Duodenal mucosa (tissue), 2 donors: ENCODE measurements at regions not wholly inside any gene's neighbourhood (a gene's known extent, or its start where the extent isn't known, plus 50 kb on each side); places are given as distances from the start of the nearest gene placed in this dataset.

Source experiments
- H3K27ac ChIP-seq: one replicate; pipeline ENCODE4 v1.7.0; 2013; ENCODE audit warnings: low read depth, low read length
- H3K27me3 ChIP-seq, 2 donors: one replicate each; pipeline ENCODE4 v1.7.0; 2013; ENCODE audit warnings: low read length in 2 of 2, control low read depth in 1 of 2; ENCODE audit not compliant: insufficient read depth in 2 of 2, control insufficient read depth in 1 of 2
- H3K36me3 ChIP-seq, 2 donors: one replicate each; pipeline ENCODE4 v1.7.0; 2013; ENCODE audit warnings: low read length in 2 of 2, control low read depth in 1 of 2; ENCODE audit not compliant: insufficient read depth in 2 of 2, control insufficient read depth in 1 of 2
- H3K4me1 ChIP-seq, 2 donors: one replicate each; pipeline ENCODE4 v1.7.0; 2013; ENCODE audit warnings: low read length in 2 of 2, control low read depth in 1 of 2; ENCODE audit not compliant: insufficient read depth in 2 of 2, control insufficient read depth in 1 of 2
- H3K4me3 ChIP-seq, 2 donors: one replicate each; pipeline ENCODE4 v1.7.0; 2013; ENCODE audit warnings: low read length in 2 of 2, low read depth in 1 of 2
- H3K9ac ChIP-seq, 2 donors: one replicate each; pipeline ENCODE4 v1.7.0; 2013; ENCODE audit warnings: low read length in 2 of 2, low read depth in 1 of 2
- H3K9me3 ChIP-seq, 2 donors: one replicate each; pipeline ENCODE4 v1.7.0; 2013; ENCODE audit warnings: low read length in 2 of 2, control low read depth in 1 of 2; ENCODE audit not compliant: control insufficient read depth in 1 of 2

DNA sequence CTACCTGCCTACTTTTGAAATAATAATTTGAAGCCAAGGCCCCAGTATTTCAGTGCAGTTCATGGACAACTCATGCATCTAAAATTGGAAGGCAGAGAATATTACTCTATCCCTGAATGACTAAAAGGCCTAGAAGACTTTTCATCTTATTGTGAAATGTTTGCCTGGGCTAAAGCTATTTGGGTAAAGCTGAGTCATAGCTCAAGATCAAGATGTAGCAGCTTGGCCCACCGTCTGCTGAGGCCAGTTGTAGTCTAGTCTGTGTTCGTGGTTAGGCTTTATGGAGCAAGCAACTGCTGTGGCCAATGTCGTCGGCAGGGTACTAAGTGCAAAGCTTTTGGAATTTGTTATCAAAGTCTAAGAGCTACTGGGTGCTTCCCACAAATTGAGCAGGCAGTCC is 929.1 kb downstream of the RAB28 start:
- Histone ChIP-seq H3K9ac (no peak overlapping the region), H3K4me1 (no peaks in the 10 kb centered on the region), H3K27ac (no peak overlapping the region), H3K4me3 (no peak overlapping the region), H3K27me3 (no peaks in the 10 kb centered on the region), H3K9me3 (peaks cover 4 to 5% of the 10 kb centered on the region in 2 donors), H3K36me3 (no peaks in the 10 kb centered on the region)

GRCh38 chr4:12548678-12549077 is 935.5 kb downstream of the RAB28 start:
- H3K4me3 ChIP-seq = no peak overlapping the region
- no peaks in the 10 kb centered on the region for H3K4me1 ChIP-seq
- H3K36me3 ChIP-seq = no peaks in the 10 kb centered on the region
- H3K9ac ChIP-seq = no peak overlapping the region
- no peak overlapping the region for H3K27ac ChIP-seq
- H3K9me3 ChIP-seq = peaks cover 0 to 4% of the 10 kb centered on the region in 2 donors
- no peaks in the 10 kb centered on the region for H3K27me3 ChIP-seq

DNA sequence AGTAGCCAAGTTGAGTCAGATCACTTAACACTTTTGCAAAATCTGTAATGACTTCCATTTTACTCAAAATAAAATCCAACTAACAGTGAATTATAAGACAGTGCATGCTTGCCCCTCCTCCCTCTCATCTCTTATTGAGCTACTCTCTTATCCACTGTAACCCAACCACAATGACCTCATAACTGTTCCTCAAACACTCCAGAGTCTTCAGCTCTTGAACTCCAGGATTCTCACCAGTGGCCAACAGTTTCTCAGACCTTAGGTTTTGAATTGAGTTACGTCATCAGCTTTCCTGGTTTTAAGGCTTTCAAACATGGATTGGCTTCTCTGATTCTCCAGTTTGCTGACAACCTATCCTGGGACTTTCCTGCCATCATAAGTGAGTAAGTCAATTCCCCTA is 938.3 kb downstream of the RAB28 start:
- no peaks in the 10 kb centered on the region for H3K4me1 ChIP-seq
- no peak overlapping the region for H3K4me3 ChIP-seq
- H3K27me3 ChIP-seq = no peaks in the 10 kb centered on the region
- peaks cover 0 to 4% of the 10 kb centered on the region in 2 donors for H3K9me3 ChIP-seq
- H3K36me3 ChIP-seq = no peaks in the 10 kb centered on the region
- no peak overlapping the region for H3K9ac ChIP-seq
- H3K27ac ChIP-seq = no peak overlapping the region

DNA sequence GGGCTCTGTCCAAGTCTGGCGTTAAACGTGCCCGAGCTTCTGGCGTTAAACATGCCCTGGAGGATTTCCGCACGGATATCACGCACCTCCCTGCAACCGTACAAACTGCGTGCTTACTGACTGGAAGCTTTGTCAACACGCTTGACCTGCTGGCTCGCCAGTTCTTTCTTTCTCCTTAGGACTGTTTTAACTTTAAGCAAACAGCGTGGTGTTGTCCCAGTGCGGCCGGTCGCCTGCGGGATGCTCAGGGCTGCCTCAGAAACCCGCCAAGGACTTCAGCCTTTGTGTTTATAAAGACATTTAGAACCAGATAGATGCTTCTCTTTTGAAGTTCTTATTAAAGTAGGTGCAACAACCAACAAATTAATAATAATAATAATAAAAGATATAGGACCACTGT is 946.0 kb downstream of the RAB28 start:
- no peaks in the 10 kb centered on the region for H3K36me3 ChIP-seq
- H3K4me1 ChIP-seq = no peaks in the 10 kb centered on the region
- no peaks in the 10 kb centered on the region for H3K27me3 ChIP-seq
- H3K9me3 ChIP-seq = peaks cover 0 to 3% of the 10 kb centered on the region in 2 donors
- no peak overlapping the region for H3K4me3 ChIP-seq
- no peak overlapping the region for H3K27ac ChIP-seq
- H3K9ac ChIP-seq = no peak overlapping the region

GRCh38 chr4:12534684-12535083 is 949.5 kb downstream of the RAB28 start:
- no peak overlapping the region for H3K9ac ChIP-seq
- H3K27ac ChIP-seq = no peak overlapping the region
- no peaks in the 10 kb centered on the region for H3K36me3 ChIP-seq
- no peak overlapping the region for H3K4me3 ChIP-seq
- no peaks in the 10 kb centered on the region for H3K27me3 ChIP-seq
- peaks cover 0 to 3% of the 10 kb centered on the region in 2 donors for H3K9me3 ChIP-seq
- H3K4me1 ChIP-seq = no peaks in the 10 kb centered on the region

- peaks cover 10 to 24% of the 10 kb centered on the region in 2 donors for H3K9me3 ChIP-seq
- H3K27ac ChIP-seq = no peak overlapping the region
- no peak overlapping the region for H3K9ac ChIP-seq
- no peaks in the 10 kb centered on the region for H3K4me1 ChIP-seq
- no peaks in the 10 kb centered on the region for H3K27me3 ChIP-seq
- no peaks in the 10 kb centered on the region for H3K36me3 ChIP-seq
- no peak overlapping the region for H3K4me3 ChIP-seq
These were observed 964.7 kb downstream of the RAB28 start for GRCh38 chr4:12519426-12519825.

- no peak overlapping the region for H3K9ac ChIP-seq
- H3K36me3 ChIP-seq = no peaks in the 10 kb centered on the region
- no peaks in the 10 kb centered on the region for H3K4me1 ChIP-seq
- no peak overlapping the region for H3K27ac ChIP-seq
- no peak overlapping the region for H3K4me3 ChIP-seq
- peaks cover 0 to 6% of the 10 kb centered on the region in 2 donors for H3K9me3 ChIP-seq
- H3K27me3 ChIP-seq = no peaks in the 10 kb centered on the region
These were observed 976.2 kb downstream of the RAB28 start for GRCh38 chr4:12507868-12508481.

DNA sequence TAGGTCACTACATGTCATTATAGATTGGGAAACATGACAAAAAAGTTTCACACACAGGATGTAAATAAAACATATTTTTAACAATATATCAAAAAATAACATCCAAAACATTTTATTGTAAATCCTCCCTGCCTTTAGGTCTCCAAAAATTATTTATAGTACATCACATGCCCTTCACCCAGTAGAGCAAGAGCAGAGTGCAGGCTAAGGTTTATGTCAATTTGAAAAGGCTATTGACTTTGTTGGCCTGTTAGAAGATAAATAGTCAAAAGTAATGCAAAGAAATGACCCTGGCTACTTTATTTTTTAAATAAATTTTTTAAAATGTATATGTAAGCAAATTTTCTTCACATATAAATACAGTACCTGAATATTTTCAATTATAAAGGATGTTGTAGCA is 983.7 kb downstream of the RAB28 start:
- Histone ChIP-seq H3K27me3 (no peaks in the 10 kb centered on the region), H3K9ac (no peak overlapping the region), H3K9me3 (peaks cover 0 to 8% of the 10 kb centered on the region in 2 donors), H3K36me3 (no peaks in the 10 kb centered on the region), H3K4me1 (no peaks in the 10 kb centered on the region), H3K27ac (no peak overlapping the region), H3K4me3 (no peak overlapping the region)

DNA sequence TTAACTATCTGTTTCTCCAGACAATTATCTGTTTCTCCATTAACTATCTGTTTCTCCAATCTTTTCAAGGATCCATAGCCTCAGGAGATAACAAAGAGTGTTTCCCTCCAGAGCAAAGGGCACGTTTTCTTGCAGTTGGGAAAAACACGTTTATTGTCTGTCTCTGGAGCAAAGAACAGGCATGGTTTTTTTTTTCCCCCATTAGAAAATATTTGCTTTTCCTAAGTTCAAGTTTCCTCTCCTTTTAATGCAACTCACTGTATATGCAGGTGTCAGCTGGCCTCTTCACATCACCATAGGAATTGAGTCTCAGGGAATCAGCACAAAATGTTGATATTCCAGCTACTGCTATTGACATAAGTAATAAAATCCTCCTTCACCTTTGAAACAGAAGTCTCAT is 984.4 kb downstream of the RAB28 start:
- H3K4me3 ChIP-seq = no peak overlapping the region
- H3K9me3 ChIP-seq = peaks cover 3 to 10% of the 10 kb centered on the region in 2 donors
- no peak overlapping the region for H3K9ac ChIP-seq
- H3K4me1 ChIP-seq = no peaks in the 10 kb centered on the region
- no peaks in the 10 kb centered on the region for H3K36me3 ChIP-seq
- H3K27ac ChIP-seq = no peak overlapping the region
- H3K27me3 ChIP-seq = no peaks in the 10 kb centered on the region

- no peaks in the 10 kb centered on the region for H3K27me3 ChIP-seq
- H3K4me3 ChIP-seq = no peak overlapping the region
- H3K27ac ChIP-seq = no peak overlapping the region
- peaks cover 3 to 4% of the 10 kb centered on the region in 2 donors for H3K9me3 ChIP-seq
- no peak overlapping the region for H3K9ac ChIP-seq
- no peaks in the 10 kb centered on the region for H3K4me1 ChIP-seq
- no peaks in the 10 kb centered on the region for H3K36me3 ChIP-seq
These were observed 988.9 kb downstream of the RAB28 start for GRCh38 chr4:12495211-12495610.
